ENCODE measurements at regions not wholly inside any gene's neighbourhood (a gene's known extent, or its start where the extent isn't known, plus 50 kb on each side); places are given as distances from the start of the nearest gene placed in this dataset.

- TF ChIP-seq ZNF331 (CRISPR knock-in tag; IDR thresholded peaks at IDR 0.05; ENCODE audit: low read depth) (no peak), STAT1 (IDR thresholded peaks at IDR 0.05; ENCODE audit: unreplicated experiment) (no peak), CTCF (conservative IDR thresholded peaks at IDR 0.05; ENCODE audit: low read depth in 2 of 2) (no peak), EZH2 (IDR thresholded peaks at IDR 0.05; ENCODE audit: low read depth, unreplicated experiment) (no peak), ZNF114 (CRISPR knock-in tag; IDR thresholded peaks at IDR 0.05) (no peak), ZNF462 (CRISPR knock-in tag; IDR thresholded peaks at IDR 0.05) (no peak), NANOG (IDR thresholded peaks at IDR 0.05; ENCODE audit: borderline replicate concordance) (no peak), CREB1 (CRISPR knock-in tag; IDR thresholded peaks at IDR 0.05; ENCODE audit: low read depth) (no peak), POLR2AphosphoS5 (IDR thresholded peaks at IDR 0.05; ENCODE audit: low read depth) (no peak), JUNB (IDR thresholded peaks at IDR 0.05; ENCODE audit: unreplicated experiment) (no peak), EZH2phosphoT487 (IDR thresholded peaks at IDR 0.05; ENCODE audit: unreplicated experiment) (no peak)
- TF ChIP-seq, protein P1, sequence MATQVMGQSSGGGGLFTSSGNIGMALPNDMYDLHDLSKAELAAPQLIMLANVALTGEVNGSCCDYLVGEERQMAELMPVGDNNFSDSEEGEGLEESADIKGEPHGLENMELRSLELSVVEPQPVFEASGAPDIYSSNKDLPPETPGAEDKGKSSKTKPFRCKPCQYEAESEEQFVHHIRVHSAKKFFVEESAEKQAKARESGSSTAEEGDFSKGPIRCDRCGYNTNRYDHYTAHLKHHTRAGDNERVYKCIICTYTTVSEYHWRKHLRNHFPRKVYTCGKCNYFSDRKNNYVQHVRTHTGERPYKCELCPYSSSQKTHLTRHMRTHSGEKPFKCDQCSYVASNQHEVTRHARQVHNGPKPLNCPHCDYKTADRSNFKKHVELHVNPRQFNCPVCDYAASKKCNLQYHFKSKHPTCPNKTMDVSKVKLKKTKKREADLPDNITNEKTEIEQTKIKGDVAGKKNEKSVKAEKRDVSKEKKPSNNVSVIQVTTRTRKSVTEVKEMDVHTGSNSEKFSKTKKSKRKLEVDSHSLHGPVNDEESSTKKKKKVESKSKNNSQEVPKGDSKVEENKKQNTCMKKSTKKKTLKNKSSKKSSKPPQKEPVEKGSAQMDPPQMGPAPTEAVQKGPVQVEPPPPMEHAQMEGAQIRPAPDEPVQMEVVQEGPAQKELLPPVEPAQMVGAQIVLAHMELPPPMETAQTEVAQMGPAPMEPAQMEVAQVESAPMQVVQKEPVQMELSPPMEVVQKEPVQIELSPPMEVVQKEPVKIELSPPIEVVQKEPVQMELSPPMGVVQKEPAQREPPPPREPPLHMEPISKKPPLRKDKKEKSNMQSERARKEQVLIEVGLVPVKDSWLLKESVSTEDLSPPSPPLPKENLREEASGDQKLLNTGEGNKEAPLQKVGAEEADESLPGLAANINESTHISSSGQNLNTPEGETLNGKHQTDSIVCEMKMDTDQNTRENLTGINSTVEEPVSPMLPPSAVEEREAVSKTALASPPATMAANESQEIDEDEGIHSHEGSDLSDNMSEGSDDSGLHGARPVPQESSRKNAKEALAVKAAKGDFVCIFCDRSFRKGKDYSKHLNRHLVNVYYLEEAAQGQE (IDR thresholded peaks at IDR 0.05; ENCODE audit: unreplicated experiment) = no peak
- TF ChIP-seq, protein P2, sequence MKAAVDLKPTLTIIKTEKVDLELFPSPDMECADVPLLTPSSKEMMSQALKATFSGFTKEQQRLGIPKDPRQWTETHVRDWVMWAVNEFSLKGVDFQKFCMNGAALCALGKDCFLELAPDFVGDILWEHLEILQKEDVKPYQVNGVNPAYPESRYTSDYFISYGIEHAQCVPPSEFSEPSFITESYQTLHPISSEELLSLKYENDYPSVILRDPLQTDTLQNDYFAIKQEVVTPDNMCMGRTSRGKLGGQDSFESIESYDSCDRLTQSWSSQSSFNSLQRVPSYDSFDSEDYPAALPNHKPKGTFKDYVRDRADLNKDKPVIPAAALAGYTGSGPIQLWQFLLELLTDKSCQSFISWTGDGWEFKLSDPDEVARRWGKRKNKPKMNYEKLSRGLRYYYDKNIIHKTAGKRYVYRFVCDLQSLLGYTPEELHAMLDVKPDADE (IDR thresholded peaks at IDR 0.05) = no peak
- Histone ChIP-seq H3K9me2 (ENCODE audit: insufficient read depth) (no peaks in the 10 kb centered on the region), H4K20me1 (replicated peaks; ENCODE audit: insufficient read depth) (peaks cover 7% of the 10 kb centered on the region), H3K4me2 (no peak overlapping the region), H3K4me3 (no peak overlapping the region), H3K79me2 (replicated peaks; ENCODE audit: insufficient read depth) (no peaks in the 10 kb centered on the region), H2AFZ (no peak overlapping the region), H3K27ac (ENCODE audit: low read depth) (no peak overlapping the region), H3K27me3 (ENCODE audit: insufficient read depth) (no peaks in the 10 kb centered on the region), H3K36me3 (ENCODE audit: insufficient read depth) (peaks cover 18% of the 10 kb centered on the region), H3K4me1 (ENCODE audit: insufficient read depth) (no peaks in the 10 kb centered on the region), H3F3A (replicated peaks; ENCODE audit: low read depth) (peaks cover 7% of the 10 kb centered on the region)
- Mint-ChIP-seq H3K9me3 (peaks cover 51% of the 10 kb centered on the region), H3K36me3 (ENCODE audit: low read depth) (peaks cover 78% of the 10 kb centered on the region), H3K4me3 (no peak overlapping the region), H3K27me3 (ENCODE audit: insufficient read depth, low read depth, poor library complexity) (peaks cover 5% of the 10 kb centered on the region), H3K27ac (no peak overlapping the region), H3K4me1 (no peaks in the 10 kb centered on the region)
- no peak for DNase-seq (ENCODE audit: low spot score)
- no peak for ATAC-seq
Measured at GRCh38 chr22:25347752-25348102, 128.3 kb downstream of the CRYBB2 start.

All from GM23338 (cell line).